AML-193 (cell line): ENCODE measurements at regions not wholly inside any gene's neighbourhood (a gene's known extent, or its start where the extent isn't known, plus 50 kb on each side); places are given as distances from the start of the nearest gene placed in this dataset.
A peak's percentile ranks its signal among the peaks of the same experiment; 100 is the strongest.
"Not testable (repeated sequence)": the region's sequence is repeated elsewhere in the genome, so short reads cannot be mapped to it uniquely, and the experiment has no call there.

ENCODE experiments used
- DNase-seq, 2 experiments: peaks; one replicate each; lab custom pipeline; 2025; lab: John Stamatoyannopoulos, UW

- no peak for DNase-seq
These were observed 57.9 kb downstream of the HINT1 start for GRCh38 chr5:131107128-131107527.

GRCh38 chr5:131104169-131104808 lies 60.8 kb downstream of the HINT1 start:
- DNase-seq, result peak; percentile 72 to 74

GRCh38 chr5:131096774-131097710 lies 68.0 kb downstream of the HINT1 start:
- no peak for DNase-seq

- not testable (repeated sequence) for DNase-seq
These were observed 69.5 kb downstream of the HINT1 start for GRCh38 chr5:131095561-131095960.

GRCh38 chr5:131084436-131084835 lies 80.6 kb downstream of the HINT1 start:
- peak in 1 of 2 experiments; percentile 8 for DNase-seq

GRCh38 chr5:131081913-131082488 lies 83.1 kb downstream of the HINT1 start:
- no peak for DNase-seq

GRCh38 chr5:131081374-131081773 lies 83.7 kb downstream of the HINT1 start:
- no peak for DNase-seq

- DNase-seq, result no peak
These were observed 85.8 kb downstream of the HINT1 start for GRCh38 chr5:131079232-131079631.

- DNase-seq, result peak in 1 of 2 experiments; percentile 3
These were observed 96.0 kb downstream of the HINT1 start for GRCh38 chr5:131068893-131069643.

GRCh38 chr5:131068076-131068475 lies 97.0 kb downstream of the HINT1 start:
- DNase-seq, result peak; percentile 9 to 24

- DNase-seq, result peak; percentile 77 to 83
These were observed 97.4 kb downstream of the HINT1 start for GRCh38 chr5:131067636-131068035.

- no peak for DNase-seq
These were observed 100.2 kb downstream of the HINT1 start for GRCh38 chr5:131064669-131065371.

- no peak for DNase-seq
These were observed 122.9 kb downstream of the HINT1 start for GRCh38 chr5:131042021-131042789.

GRCh38 chr5:131023498-131023865 lies 141.6 kb downstream of the HINT1 start:
- no peak for DNase-seq

- no peak for DNase-seq
These were observed 142.1 kb downstream of the HINT1 start for GRCh38 chr5:131022811-131023497.

GRCh38 chr5:131021646-131022045 lies 143.4 kb downstream of the HINT1 start:
- DNase-seq, result no peak

- no peak for DNase-seq
These were observed 145.3 kb downstream of the HINT1 start for GRCh38 chr5:131019601-131020315.

- no peak for DNase-seq
These were observed 145.9 kb downstream of the HINT1 start for GRCh38 chr5:131019111-131019510.

- DNase-seq, result no peak
These were observed 156.7 kb downstream of the HINT1 start for GRCh38 chr5:131008329-131008728.
